Endothelial cell of umbilical vein (primary cell): ENCODE measurements at regions not wholly inside any gene's neighbourhood (a gene's known extent, or its start where the extent isn't known, plus 50 kb on each side); places are given as distances from the start of the nearest gene placed in this dataset.

ENCODE experiments used
- BruUV-seq: library from RNA; stranded (reverse); fragments of 400-500 nt; replicated peaks from 2 replicates; lab custom pipeline; 2021; lab: Mats Ljungman, UMichigan
- CTCF ChIA-PET: fragments of 300-600, 350-600 bp; sonication (Branson Sonifier 250); formaldehyde crosslinking; loops from one replicate; lab custom pipeline; 2021; ENCODE audit warnings: antibody characterized with exemption, inconsistent platforms; lab: Charles Lee
- POLR2A ChIA-PET: fragments of 300-600, 350-600 bp; sonication (Branson Sonifier 250); formaldehyde crosslinking; loops from one replicate; lab custom pipeline; 2021; ENCODE audit warnings: antibody characterized with exemption, inconsistent platforms; lab: Charles Lee
- DNase-seq: peaks from one replicate; pipeline ENCODE4 v3.0.0-alpha.2; 2011; ENCODE audit warnings: low read depth, low spot score
- FAIRE-seq: peaks from 2 replicates; lab custom pipeline; 2011; peaks lifted over from hg19 to GRCh38; lab: Jason Lieb, UNC
- H2AFZ ChIP-seq: 2 replicates; pipeline ENCODE4 v1.6.0; 2012; ENCODE audit warnings: low read depth, low read length, control low read depth, inconsistent platforms
- H3K27ac ChIP-seq: 2 replicates; pipeline ENCODE4 v1.5.1; 2011; ENCODE audit warnings: low read depth, mild to moderate bottlenecking, control low read depth, low read length, moderate library complexity; ENCODE audit not compliant: insufficient read depth
- H3K27me3 ChIP-seq, 2 experiments: 2 replicates each; pipeline versions ENCODE4 v1.6.0 to v1.6.1; 2011; ENCODE audit warnings: low read length in 2 of 2, mixed read lengths in 1 of 2; ENCODE audit not compliant: control insufficient read depth in 2 of 2, insufficient read depth in 2 of 2
- H3K36me3 ChIP-seq, 2 experiments: 2 replicates in 1 of 2; 3 replicates in 1 of 2; pipeline ENCODE4 v1.5.1; 2011; ENCODE audit warnings: low read length in 2 of 2, mild to moderate bottlenecking in 1 of 2, moderate library complexity in 1 of 2; ENCODE audit not compliant: control insufficient read depth in 2 of 2, insufficient read depth in 2 of 2; ENCODE audit errors: extremely low read depth in 1 of 2
- H3K4me1 ChIP-seq: 3 replicates; pipeline ENCODE4 v1.5.1; 2011; ENCODE audit warnings: mild to moderate bottlenecking, low read length; ENCODE audit not compliant: control insufficient read depth, insufficient read depth; ENCODE audit errors: extremely low read depth
- H3K4me2 ChIP-seq: 2 replicates; pipeline ENCODE4 v1.6.1; 2011; ENCODE audit warnings: low read length, control low read depth, mixed read lengths; ENCODE audit not compliant: insufficient read depth
- H3K4me3 ChIP-seq, 3 experiments: fragments of 200-600 bp in 1 of 3; sonication (generic), shearing (Covaris generic) in 1 of 3; replicated peaks in 1 of 3; 2 replicates each; pipeline ENCODE4 v1.5.1; 2011 to 2016; ENCODE audit warnings: control low read depth in 3 of 3, low read length in 3 of 3, mild to moderate bottlenecking in 2 of 3, inconsistent platforms in 1 of 3, low read depth in 1 of 3, moderate library complexity in 1 of 3; ENCODE audit not compliant: insufficient read depth in 1 of 3
- H3K79me2 ChIP-seq: 2 replicates; pipeline ENCODE4 v1.6.0; 2012; ENCODE audit warnings: low read length, inconsistent platforms; ENCODE audit not compliant: control insufficient read depth, insufficient read depth
- H3K9ac ChIP-seq: replicated peaks from 2 replicates; pipeline ENCODE3; 2011; ENCODE audit warnings: low read length, control low read depth; ENCODE audit not compliant: insufficient read depth; ENCODE audit errors: extremely low read depth
- H3K9me1 ChIP-seq: replicated peaks from 3 replicates; pipeline ENCODE4 v1.6.0; 2011; ENCODE audit warnings: mild to moderate bottlenecking, low read length; ENCODE audit not compliant: control insufficient read depth, insufficient read depth; ENCODE audit errors: extremely low read depth
- H3K9me3 ChIP-seq: replicated peaks from 2 replicates; pipeline ENCODE4 v1.5.1; 2012; ENCODE audit warnings: low read length, inconsistent platforms; ENCODE audit not compliant: control insufficient read depth, insufficient read depth
- H4K20me1 ChIP-seq: replicated peaks from 2 replicates; pipeline ENCODE3; 2011; ENCODE audit warnings: mild to moderate bottlenecking, low read length; ENCODE audit not compliant: control insufficient read depth, insufficient read depth; ENCODE audit errors: extremely low read depth
- EZH2 ChIP-seq: IDR thresholded peaks from 2 replicates; pipeline ENCODE4 v1.6.1; 2012; ENCODE audit warnings: borderline replicate concordance, low read depth, mild to moderate bottlenecking, moderate library complexity, low read length, inconsistent platforms; ENCODE audit not compliant: severe bottlenecking
- FOS ChIP-seq: IDR thresholded peaks from 2 replicates; pipeline ENCODE4 v1.6.1; 2011; ENCODE audit warnings: mild to moderate bottlenecking, low read length, moderate library complexity, borderline replicate concordance; ENCODE audit not compliant: insufficient read depth
- GATA2 ChIP-seq: IDR thresholded peaks from 2 replicates; pipeline ENCODE4 v1.7.0; 2011; ENCODE audit warnings: low read depth, mild to moderate bottlenecking, moderate library complexity, mixed read lengths, low read length; ENCODE audit not compliant: insufficient read length, insufficient read depth
- JUN ChIP-seq: IDR thresholded peaks from 2 replicates; pipeline ENCODE4 v1.6.1; 2011; ENCODE audit warnings: borderline replicate concordance, low read depth; ENCODE audit not compliant: insufficient read length, insufficient read depth
- MYC ChIP-seq: IDR thresholded peaks from one replicate; pipeline ENCODE4 v1.6.1; 2011; ENCODE audit warnings: mild to moderate bottlenecking, low read depth, low read length
- POLR2A ChIP-seq: IDR thresholded peaks from 2 replicates; pipeline ENCODE4 v1.6.1; 2012; ENCODE audit warnings: low read depth, mild to moderate bottlenecking, control low read depth, low read length
- POLR2AphosphoS5 ChIP-seq: IDR thresholded peaks from 2 replicates; pipeline ENCODE4 v1.6.1; 2012; ENCODE audit warnings: low read depth, mild to moderate bottlenecking, control low read depth, low read length, moderate library complexity; ENCODE audit not compliant: insufficient read depth
- dilution Hi-C: fragments of 300-500 bp; cut with MboI; formaldehyde crosslinking; loops from one replicate; pipeline ENCODE4 v1.15.0; 2019; ENCODE audit warnings: low sequenced_read_pairs; ENCODE audit not compliant: extremely low pct_ligation_motif_present
- intact Hi-C: fragments of 100-400 bp; cut with micrococcal nuclease; formaldehyde crosslinking; loops from one replicate; pipeline ENCODE4 v1.10.0; 2022
- TF ChIP-seq, protein P1 (sequence below): IDR thresholded peaks from 2 replicates; pipeline ENCODE4 v1.6.1; 2011; ENCODE audit not compliant: insufficient read depth, insufficient read length
- TF ChIP-seq, protein P2 (sequence below), 2 donors: IDR thresholded peaks; 1 replicate in 1 of 2; 2 replicates in 1 of 2; pipeline ENCODE4 v1.5.1; 2011; ENCODE audit warnings: low read length in 2 of 2, mild to moderate bottlenecking in 2 of 2, moderate library complexity in 2 of 2, control low read depth in 1 of 2, inconsistent platforms in 1 of 2, low read depth in 1 of 2; ENCODE audit not compliant: insufficient read depth in 1 of 2; ENCODE audit errors: extremely low read depth in 1 of 2

DNA sequence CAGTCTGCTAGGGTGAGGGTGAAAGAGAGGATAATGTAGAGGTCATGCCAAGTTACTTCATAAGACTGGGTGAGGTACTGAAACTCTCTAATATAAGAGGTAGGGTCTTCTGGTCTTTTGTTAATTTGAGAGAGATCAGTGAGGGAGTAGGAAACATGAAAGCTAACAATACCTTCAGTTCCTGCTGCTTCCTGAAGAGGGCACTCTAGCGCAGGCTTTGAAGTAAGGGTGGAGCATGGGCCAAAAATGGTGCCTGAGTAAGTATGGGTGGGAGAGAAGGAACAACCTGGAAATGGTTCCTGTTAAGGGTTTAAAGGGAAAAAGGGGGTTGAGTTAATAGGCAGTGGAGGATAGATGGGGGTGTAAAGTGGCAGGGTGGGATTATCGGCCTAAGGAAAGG is 2449.5 kb downstream of the TP53TG3F start:
- intact Hi-C loops, result no loop called here

More for the DNA sequence above, 2449.5 kb downstream of the TP53TG3F start:
- ChIA-PET CTCF (no interaction called here), POLR2A (no interaction called here)
- Histone ChIP-seq H3K27ac (no peak overlapping the region), H3K4me3 (no peak overlapping the region), H3K9me1 (no peaks in the 10 kb centered on the region), H3K27me3 (no peaks in the 10 kb centered on the region), H3K9me3 (peaks cover 5% of the 10 kb centered on the region), H3K9ac (no peak overlapping the region), H3K36me3 (no peaks in the 10 kb centered on the region), H2AFZ (no peak overlapping the region), H3K4me2 (no peak overlapping the region), H3K4me1 (no peaks in the 10 kb centered on the region), H4K20me1 (no peaks in the 10 kb centered on the region), H3K79me2 (no peaks in the 10 kb centered on the region)
- no TSS peak for BruUV-seq
- DNase-seq (no peak), FAIRE-seq (no peak)
- TF ChIP-seq FOS (no peak), MYC (no peak), POLR2AphosphoS5 (no peak), GATA2 (no peak), EZH2 (no peak), POLR2A (no peak), JUN (no peak)
- TF ChIP-seq, protein P1, sequence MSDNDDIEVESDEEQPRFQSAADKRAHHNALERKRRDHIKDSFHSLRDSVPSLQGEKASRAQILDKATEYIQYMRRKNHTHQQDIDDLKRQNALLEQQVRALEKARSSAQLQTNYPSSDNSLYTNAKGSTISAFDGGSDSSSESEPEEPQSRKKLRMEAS, result no peak
- TF ChIP-seq, protein P2, sequence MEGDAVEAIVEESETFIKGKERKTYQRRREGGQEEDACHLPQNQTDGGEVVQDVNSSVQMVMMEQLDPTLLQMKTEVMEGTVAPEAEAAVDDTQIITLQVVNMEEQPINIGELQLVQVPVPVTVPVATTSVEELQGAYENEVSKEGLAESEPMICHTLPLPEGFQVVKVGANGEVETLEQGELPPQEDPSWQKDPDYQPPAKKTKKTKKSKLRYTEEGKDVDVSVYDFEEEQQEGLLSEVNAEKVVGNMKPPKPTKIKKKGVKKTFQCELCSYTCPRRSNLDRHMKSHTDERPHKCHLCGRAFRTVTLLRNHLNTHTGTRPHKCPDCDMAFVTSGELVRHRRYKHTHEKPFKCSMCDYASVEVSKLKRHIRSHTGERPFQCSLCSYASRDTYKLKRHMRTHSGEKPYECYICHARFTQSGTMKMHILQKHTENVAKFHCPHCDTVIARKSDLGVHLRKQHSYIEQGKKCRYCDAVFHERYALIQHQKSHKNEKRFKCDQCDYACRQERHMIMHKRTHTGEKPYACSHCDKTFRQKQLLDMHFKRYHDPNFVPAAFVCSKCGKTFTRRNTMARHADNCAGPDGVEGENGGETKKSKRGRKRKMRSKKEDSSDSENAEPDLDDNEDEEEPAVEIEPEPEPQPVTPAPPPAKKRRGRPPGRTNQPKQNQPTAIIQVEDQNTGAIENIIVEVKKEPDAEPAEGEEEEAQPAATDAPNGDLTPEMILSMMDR (IDR thresholded peaks at IDR 0.05; ENCODE audit: extremely low read depth in 1 of 2, insufficient read depth in 1 of 2, low read depth in 1 of 2, low read length in 2 of 2), result no peak
- dilution Hi-C loops, result no loop called here
